SK-N-SH (cell line): ENCODE measurements at regions not wholly inside any gene's neighbourhood (a gene's known extent, or its start where the extent isn't known, plus 50 kb on each side); places are given as distances from the start of the nearest gene placed in this dataset.
"Not testable (repeated sequence)": the region's sequence is repeated elsewhere in the genome, so short reads cannot be mapped to it uniquely, and the experiment has no call there.

Experiments
- CTCF ChIA-PET: fragments of 300-600, 350-600 bp; formaldehyde crosslinking; extraction: SDS; loops from one replicate; lab custom pipeline; 2021; lab: Yijun Ruan, JAX
- POLR2A ChIA-PET: fragments of 350-600 bp; sonication (Branson Sonifier 250); formaldehyde crosslinking; extraction: SDS; loops from one replicate; lab custom pipeline; 2020; ENCODE audit warnings: antibody characterized with exemption, inconsistent platforms; lab: Yijun Ruan, JAX
- DNase-seq: peaks from one replicate; pipeline ENCODE4 v3.0.0; 2012
- H2AFZ ChIP-seq: fragments of 200-600 bp; sonication (generic); 2 replicates; pipeline ENCODE4 v1.8.1; 2016; ENCODE audit warnings: antibody characterized with exemption, mild to moderate bottlenecking, low read depth
- H3F3A ChIP-seq: fragments of 200-600 bp; sonication (generic); replicated peaks from 2 replicates; pipeline ENCODE3; 2016; ENCODE audit warnings: antibody characterized with exemption, mild to moderate bottlenecking; ENCODE audit not compliant: insufficient read depth
- H3K27ac ChIP-seq, 2 experiments: fragments of 200-500 bp in 1 of 2; fragments of 200-600 bp in 1 of 2; sonication (Bioruptor generic) in 1 of 2; sonication (generic), shearing (Covaris generic) in 1 of 2; 2 replicates each; pipeline versions ENCODE4 v1.5.1 to v1.6.1; 2014 to 2016; ENCODE audit warnings: low read depth in 2 of 2, inconsistent platforms in 1 of 2, low read length in 1 of 2, mild to moderate bottlenecking in 1 of 2, mixed read lengths in 1 of 2
- H3K27me3 ChIP-seq: fragments of 200-600 bp; sonication (generic), shearing (Covaris generic); 2 replicates; pipeline ENCODE4 v1.6.1; 2016; ENCODE audit warnings: mixed run types; ENCODE audit not compliant: insufficient read depth
- H3K36me3 ChIP-seq, 2 experiments: fragments of 200-500 bp in 1 of 2; fragments of 200-600 bp in 1 of 2; sonication (Bioruptor generic) in 1 of 2; sonication (generic) in 1 of 2; replicated peaks in 1 of 2; 2 replicates each; pipeline versions ENCODE3 to v1.5.1; 2014 to 2016; ENCODE audit warnings: low read length in 1 of 2, mild to moderate bottlenecking in 1 of 2; ENCODE audit not compliant: insufficient read depth in 2 of 2, control insufficient read depth in 1 of 2
- H3K4me1 ChIP-seq, 2 experiments: fragments of 200-500 bp in 1 of 2; fragments of 200-600 bp in 1 of 2; sonication (Bioruptor generic) in 1 of 2; sonication (generic), shearing (Covaris generic) in 1 of 2; 2 replicates each; pipeline versions ENCODE4 v1.5.1 to v1.6.1; 2014 to 2016; ENCODE audit warnings: low read depth in 1 of 2, low read length in 1 of 2, mixed run types in 1 of 2; ENCODE audit not compliant: insufficient read depth in 2 of 2, control insufficient read depth in 1 of 2
- H3K4me2 ChIP-seq: fragments of 200-600 bp; sonication (generic), shearing (Covaris generic); 2 replicates; pipeline ENCODE4 v1.6.1; 2017; ENCODE audit warnings: mixed run types
- H3K4me3 ChIP-seq, 2 experiments: fragments of 200-500 bp in 1 of 2; fragments of 200-600 bp in 1 of 2; sonication (Bioruptor generic) in 1 of 2; sonication (generic), shearing (Covaris generic) in 1 of 2; 2 replicates each; pipeline versions ENCODE4 v1.5.1 to v1.8.1; 2014 to 2016; ENCODE audit warnings: low read depth in 2 of 2, inconsistent platforms in 1 of 2, low read length in 1 of 2, mild to moderate bottlenecking in 1 of 2, mixed read lengths in 1 of 2, moderate library complexity in 1 of 2
- H3K79me2 ChIP-seq: fragments of 200-600 bp; sonication (generic); 2 replicates; pipeline ENCODE4 v1.8.1; 2017; ENCODE audit warnings: mild to moderate bottlenecking; ENCODE audit not compliant: insufficient read depth
- H3K9ac ChIP-seq: fragments of 200-600 bp; sonication (generic); 2 replicates; pipeline ENCODE4 v1.6.1; 2017; ENCODE audit warnings: mixed run types
- H3K9me2 ChIP-seq: fragments of 200-600 bp; sonication (generic); 2 replicates; pipeline ENCODE4 v1.6.1; 2017; ENCODE audit warnings: mixed run types
- H3K9me3 ChIP-seq: fragments of 200-600 bp; sonication (generic); 2 replicates; pipeline ENCODE4 v1.6.1; 2017; ENCODE audit warnings: mixed run types, mild to moderate bottlenecking, moderate library complexity
- H4K20me1 ChIP-seq: fragments of 200-600 bp; sonication (generic); 2 replicates; pipeline ENCODE4 v1.6.1; 2017; ENCODE audit warnings: mild to moderate bottlenecking, mixed run types; ENCODE audit not compliant: insufficient read depth
- WGBS: methylation state at CpG from one replicate; pipeline ENCODE4 v1.1.6; 2017; ENCODE audit warnings: low lambda C conversion rate; 5-methylcytosine and 5-hydroxymethylcytosine counted together

GRCh38 chr7:29664999-29665398, 101.4 kb downstream of the PRR15 start:
- H3K4me2 ChIP-seq, H3K36me3 ChIP-seq, POLR2A ChIA-PET, H3F3A ChIP-seq, H2AFZ ChIP-seq, H4K20me1 ChIP-seq, H3K4me1 ChIP-seq, H3K9me2 ChIP-seq, H3K9me3 ChIP-seq, H3K79me2 ChIP-seq, CTCF ChIA-PET, DNase-seq, H3K4me3 ChIP-seq, H3K27ac ChIP-seq, H3K27me3 ChIP-seq, H3K9ac ChIP-seq: not testable (repeated sequence)
- WGBS: 88% methylated on average over 1 of the region's 1 CpG

- POLR2A ChIA-PET, H3K4me3 ChIP-seq, H3F3A ChIP-seq, H4K20me1 ChIP-seq, H3K27me3 ChIP-seq, H3K9me2 ChIP-seq, H3K27ac ChIP-seq, DNase-seq, H3K4me2 ChIP-seq, CTCF ChIA-PET, H3K9ac ChIP-seq, H3K9me3 ChIP-seq, H3K36me3 ChIP-seq, H2AFZ ChIP-seq, H3K4me1 ChIP-seq: not testable (repeated sequence)
- peaks cover 17% of the 10 kb centered on the region for H3K79me2 ChIP-seq
- 90% methylated on average over 5 of the region's 5 CpGs for WGBS
Observed at GRCh38 chr7:29667096-29667669, 103.5 kb downstream of the PRR15 start.

- H3F3A ChIP-seq, H3K27ac ChIP-seq, H4K20me1 ChIP-seq, H3K9me3 ChIP-seq, POLR2A ChIA-PET, H3K4me2 ChIP-seq, H3K9ac ChIP-seq, H2AFZ ChIP-seq, H3K4me1 ChIP-seq, DNase-seq, H3K4me3 ChIP-seq, CTCF ChIA-PET, H3K9me2 ChIP-seq, H3K27me3 ChIP-seq, H3K36me3 ChIP-seq: not testable (repeated sequence)
- 87% methylated on average over 3 of the region's 3 CpGs for whole genome bisulfite sequencing
- peaks cover 23% of the 10 kb centered on the region for H3K79me2 ChIP-seq
Observed at GRCh38 chr7:29671286-29671685, 107.7 kb downstream of the PRR15 start.

GRCh38 chr7:29673635-29674034, 110.0 kb downstream of the PRR15 start:
- H3K9me2 ChIP-seq, H3K4me2 ChIP-seq, POLR2A ChIA-PET, DNase-seq, H3K27me3 ChIP-seq, H4K20me1 ChIP-seq, H3K27ac ChIP-seq, H3K9me3 ChIP-seq, H3K4me1 ChIP-seq, H3K36me3 ChIP-seq, H3F3A ChIP-seq, H2AFZ ChIP-seq, H3K4me3 ChIP-seq, H3K9ac ChIP-seq: not testable (repeated sequence)
- 86% methylated on average over 1 of the region's 1 CpG for WGBS
- H3K79me2 ChIP-seq: peaks cover 39% of the 10 kb centered on the region
- CTCF ChIA-PET: interaction anchor here (0.6 kb wide), 1 partner anchor 22 kb away, joined by 3 read pairs; no protein-coding TSS in a partner anchor

GRCh38 chr7:29674626-29675025, 111.0 kb downstream of the PRR15 start:
- POLR2A ChIA-PET: not testable (repeated sequence)

DNA sequence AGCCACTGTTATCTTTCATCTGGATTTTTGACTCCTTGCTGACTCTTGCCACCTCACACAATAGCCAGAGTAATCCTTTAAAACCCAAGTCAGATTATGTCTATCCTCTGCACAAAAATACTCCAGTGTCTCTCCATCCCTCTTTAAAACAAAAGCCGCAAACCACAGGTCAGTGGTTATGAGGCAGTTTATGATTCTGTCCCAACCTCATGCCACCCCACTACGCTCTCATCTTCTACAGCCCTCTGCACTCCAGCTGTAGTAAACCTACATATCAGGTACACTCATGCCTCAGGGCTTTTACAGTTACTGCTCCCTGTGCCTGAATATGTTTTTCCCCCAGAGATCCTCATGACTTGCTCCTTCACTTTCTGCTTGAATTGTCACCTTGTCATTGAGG, 113.6 kb downstream of the PRR15 start:
- WGBS: 98% methylated on average over 2 of the region's 2 CpGs
- H3K79me2 ChIP-seq: peaks cover 46% of the 10 kb centered on the region
- CTCF ChIA-PET, H4K20me1 ChIP-seq, H3K27me3 ChIP-seq, H3K4me3 ChIP-seq, H3F3A ChIP-seq, H3K9me3 ChIP-seq, H3K27ac ChIP-seq, POLR2A ChIA-PET, DNase-seq, H3K36me3 ChIP-seq, H3K9ac ChIP-seq, H3K9me2 ChIP-seq, H2AFZ ChIP-seq, H3K4me2 ChIP-seq, H3K4me1 ChIP-seq: not testable (repeated sequence)

More at GRCh38 chr7:29674626-29675025, 111.0 kb downstream of the PRR15 start:
- H3K4me1 ChIP-seq, H3K4me2 ChIP-seq, DNase-seq, CTCF ChIA-PET, H3K4me3 ChIP-seq, H3K9ac ChIP-seq, H3F3A ChIP-seq, H3K9me3 ChIP-seq, H4K20me1 ChIP-seq, H3K27me3 ChIP-seq, H3K36me3 ChIP-seq, H3K9me2 ChIP-seq, H2AFZ ChIP-seq, H3K27ac ChIP-seq: not testable (repeated sequence)
- H3K79me2 ChIP-seq: peaks cover 44% of the 10 kb centered on the region
- WGBS: 77% methylated on average over 4 of the region's 6 CpGs
